Astrocyte of the hippocampus (primary cell): ENCODE measurements at regions not wholly inside any gene's neighbourhood (a gene's known extent, or its start where the extent isn't known, plus 50 kb on each side); places are given as distances from the start of the nearest gene placed in this dataset.
A peak's percentile ranks its signal among the peaks of the same experiment; 100 is the strongest.
"Not testable (repeated sequence)": the region's sequence is repeated elsewhere in the genome, so short reads cannot be mapped to it uniquely, and the experiment has no call there.

ENCODE experiments used
- DNase-seq: peaks from one replicate; pipeline ENCODE4 v3.0.0; 2011; ENCODE audit warnings: low read depth, low spot score

DNA sequence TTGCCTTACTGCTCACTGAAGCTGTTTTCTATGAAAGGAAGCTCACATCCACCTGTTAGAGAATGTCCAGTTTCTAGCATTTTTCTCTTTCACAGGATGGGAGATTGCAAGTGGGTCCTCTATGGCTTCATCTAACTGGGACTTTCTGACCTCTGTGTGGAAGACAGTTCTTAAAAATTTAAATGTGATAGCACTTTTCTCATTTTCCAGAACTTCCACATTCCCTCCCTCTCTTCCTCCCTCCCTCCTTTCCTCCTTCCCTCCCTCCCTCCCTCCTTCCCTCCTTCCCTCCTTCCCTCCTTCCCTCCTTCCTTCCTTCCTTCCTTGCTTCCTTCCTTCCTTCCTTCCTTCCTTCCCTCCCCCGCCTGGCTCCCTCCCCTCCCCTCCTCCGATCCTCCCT, 291.1 kb downstream of the DOK5 start:
- no peak for DNase-seq

DNA sequence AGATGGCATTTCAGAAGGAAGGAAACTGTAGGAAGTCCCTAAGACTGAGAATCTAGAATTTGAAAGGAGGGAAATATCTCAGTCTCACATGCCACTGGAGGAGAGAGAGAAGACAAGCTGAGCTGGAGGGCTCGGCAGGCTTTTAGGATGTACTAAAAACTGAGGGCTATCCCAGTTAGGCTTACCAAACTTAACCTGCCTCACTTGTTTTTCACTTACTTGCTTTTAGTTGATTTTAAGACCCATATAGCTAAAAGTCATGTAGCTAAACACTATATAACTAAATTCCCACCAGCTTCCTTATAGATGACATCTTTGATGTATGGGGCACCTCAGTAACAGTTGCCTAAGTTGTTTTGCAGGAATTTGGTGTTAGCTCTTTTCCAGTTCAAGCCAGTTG, 288.0 kb downstream of the DOK5 start:
- DNase-seq = no peak

GRCh38 chr20:54759589-54759988, 284.2 kb downstream of the DOK5 start:
- DNase-seq = no peak

DNA sequence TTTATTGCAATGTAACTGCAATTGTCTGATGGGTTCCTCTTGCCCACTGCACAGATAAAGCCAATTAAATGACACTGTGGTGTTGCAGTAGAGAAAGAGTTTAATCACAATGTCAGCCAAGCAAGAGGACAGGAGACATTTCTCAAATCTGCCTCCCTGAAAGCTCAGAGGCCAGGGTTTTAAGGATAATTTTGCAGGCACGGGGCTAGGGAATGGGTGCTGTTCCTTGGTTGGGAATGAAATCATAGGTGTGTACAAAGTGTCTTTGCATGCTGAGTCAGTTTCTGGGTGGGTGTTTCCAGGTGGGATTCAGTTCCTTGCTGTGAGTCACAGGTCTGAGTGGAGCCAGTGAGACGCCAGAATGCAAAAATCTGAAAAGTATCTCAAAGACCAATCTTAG, 271.4 kb downstream of the DOK5 start:
- no peak for DNase-seq

DNA sequence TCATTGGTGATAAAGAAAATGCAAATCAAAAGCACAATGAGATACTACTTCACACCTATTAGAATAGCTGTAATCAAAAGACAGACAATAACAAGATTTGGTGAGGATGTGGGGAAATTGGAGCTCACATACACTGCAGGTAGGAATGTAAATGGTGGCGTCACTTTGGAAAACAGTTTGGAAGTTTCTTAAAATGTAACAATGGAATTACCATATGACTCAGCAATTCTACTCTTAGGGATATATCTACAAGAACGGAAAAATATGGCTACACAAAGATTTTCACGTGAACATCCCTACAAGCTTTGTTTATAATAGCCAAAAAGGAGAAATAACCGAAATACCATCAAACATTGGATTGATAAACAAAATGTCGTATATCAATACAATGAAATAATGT, 270.4 kb downstream of the DOK5 start:
- DNase-seq = no peak

DNA sequence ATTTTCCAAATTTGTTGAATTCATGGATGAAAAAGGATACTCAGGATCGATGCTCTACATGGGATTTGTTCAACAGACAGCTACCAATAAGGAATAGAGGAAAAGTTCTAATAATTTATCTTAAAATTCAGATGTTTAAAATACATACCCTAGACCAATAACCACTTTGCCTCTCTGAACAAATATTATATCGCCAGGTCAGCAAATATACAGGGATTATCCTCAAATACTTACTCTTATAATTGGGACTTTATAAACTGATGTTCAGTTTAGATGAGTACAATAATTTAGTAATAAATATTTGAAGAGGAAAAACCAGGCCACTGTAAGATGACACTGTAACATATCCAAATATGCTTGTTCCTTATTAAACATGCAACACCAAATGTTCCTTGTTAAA, 268.7 kb downstream of the DOK5 start:
- no peak for DNase-seq

DNA sequence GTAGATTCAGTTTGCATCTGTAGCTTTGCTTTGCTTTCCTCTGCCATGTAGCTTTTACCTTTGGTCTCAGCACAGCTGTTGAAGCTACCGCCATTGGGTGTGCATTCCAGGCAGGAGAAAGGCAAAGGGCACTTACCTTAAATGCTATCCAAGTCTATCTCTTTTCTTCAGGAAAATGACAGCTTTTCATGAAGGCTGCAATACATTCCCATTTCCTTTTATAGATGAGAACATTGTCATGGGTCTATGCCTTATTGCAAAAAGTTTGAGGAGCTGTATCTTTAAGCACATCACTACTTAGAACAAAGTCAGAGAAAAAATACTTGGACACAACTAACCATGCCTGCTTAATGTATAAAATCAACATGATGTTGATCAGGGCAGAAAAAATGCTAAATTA, 266.8 kb downstream of the DOK5 start:
- DNase-seq = no peak

DNA sequence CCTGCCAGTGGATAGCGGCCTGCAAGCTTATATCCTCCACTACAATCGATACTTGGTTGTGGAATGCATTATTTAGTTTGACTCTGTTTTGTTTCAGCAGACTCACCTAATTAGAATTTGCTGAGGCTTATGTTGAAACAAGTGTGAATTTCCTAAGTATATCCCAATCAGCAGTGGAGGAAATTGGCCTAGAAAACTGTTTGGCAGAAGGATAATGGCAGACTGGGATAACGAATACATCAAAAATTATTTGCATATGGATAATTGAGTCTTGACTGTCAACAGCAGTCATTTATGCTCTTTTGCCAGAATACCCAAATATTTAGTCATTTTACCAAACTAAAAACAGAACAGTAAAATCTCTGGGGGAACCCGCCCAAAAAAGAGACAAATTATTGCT, 261.0 kb downstream of the DOK5 start:
- DNase-seq = no peak

DNA sequence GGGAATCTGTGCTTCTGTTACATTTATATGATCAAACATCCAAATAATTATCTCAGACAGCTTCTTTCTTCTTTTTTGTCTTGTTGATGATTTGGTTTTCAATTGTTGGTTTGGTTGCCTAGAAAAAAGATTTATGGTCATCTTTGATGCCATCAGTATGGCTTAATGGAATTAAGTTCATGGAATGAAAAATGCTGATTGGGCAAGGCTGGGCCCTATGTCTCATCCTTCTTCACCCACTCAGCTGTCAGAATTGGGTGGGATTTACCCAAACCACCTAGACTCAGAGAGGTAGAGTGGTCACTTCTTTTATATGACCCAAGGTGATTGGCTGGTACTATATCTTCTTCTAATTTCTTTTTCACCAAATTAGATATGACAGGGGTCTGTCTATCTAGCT, 258.3 kb downstream of the DOK5 start:
- no peak for DNase-seq

DNA sequence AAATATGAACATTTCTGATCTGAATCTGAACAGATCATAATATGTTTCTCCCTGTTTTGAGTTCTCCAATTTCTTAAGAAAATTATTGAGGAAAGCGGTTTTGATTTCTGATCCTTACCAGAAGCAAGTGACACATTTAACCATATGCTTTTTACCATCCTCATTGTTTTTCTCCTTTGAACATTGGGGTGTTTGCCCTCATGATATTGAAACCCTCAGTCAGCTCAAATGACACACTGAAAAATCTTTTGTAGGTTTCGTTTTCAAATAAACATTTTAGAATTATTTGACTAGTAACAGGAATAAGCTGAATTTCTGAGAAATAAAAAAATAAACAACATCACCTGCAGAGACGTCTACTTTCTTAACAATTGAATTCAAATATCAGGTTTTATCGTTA, 252.1 kb downstream of the DOK5 start:
- no peak for DNase-seq

DNA sequence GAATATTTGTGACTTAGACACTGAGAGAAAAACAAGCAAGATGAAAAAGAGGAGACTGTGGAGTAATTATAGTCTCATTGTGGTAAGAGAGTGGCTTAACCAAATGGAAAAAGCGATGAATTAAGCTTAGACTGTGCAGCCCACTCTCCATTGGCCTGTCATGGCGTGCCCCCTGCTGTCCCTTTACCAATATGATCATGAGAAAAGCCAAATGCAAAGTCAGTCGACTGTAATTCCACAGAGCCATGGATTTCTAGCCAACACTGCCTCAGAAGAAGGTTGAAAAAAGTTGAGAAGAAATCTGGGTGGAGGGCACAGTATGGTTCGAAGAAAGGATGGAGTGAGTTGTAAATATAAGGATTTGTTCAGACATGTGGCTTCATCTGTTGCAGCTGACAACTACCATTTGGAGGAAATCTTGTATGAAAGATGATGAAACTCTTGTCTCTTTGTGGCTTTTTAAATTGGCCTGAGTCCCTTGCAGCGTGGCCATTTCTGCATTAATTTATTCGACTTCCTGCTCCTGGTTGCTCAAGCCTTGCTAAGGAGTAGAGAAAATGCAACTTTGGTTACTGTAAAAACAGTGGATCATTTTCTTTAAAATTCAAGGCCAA, 251.4 kb downstream of the DOK5 start:
- DNase-seq = no peak

- DNase-seq = not testable (repeated sequence)
These were observed 249.9 kb downstream of the DOK5 start for GRCh38 chr20:54725266-54725665.

GRCh38 chr20:54723723-54724122, 248.3 kb downstream of the DOK5 start:
- DNase-seq = no peak

- DNase-seq = peak; percentile 22
These were observed 242.6 kb downstream of the DOK5 start for GRCh38 chr20:54717983-54718382.

- DNase-seq = no peak
These were observed 241.4 kb downstream of the DOK5 start for GRCh38 chr20:54716790-54717189.

DNA sequence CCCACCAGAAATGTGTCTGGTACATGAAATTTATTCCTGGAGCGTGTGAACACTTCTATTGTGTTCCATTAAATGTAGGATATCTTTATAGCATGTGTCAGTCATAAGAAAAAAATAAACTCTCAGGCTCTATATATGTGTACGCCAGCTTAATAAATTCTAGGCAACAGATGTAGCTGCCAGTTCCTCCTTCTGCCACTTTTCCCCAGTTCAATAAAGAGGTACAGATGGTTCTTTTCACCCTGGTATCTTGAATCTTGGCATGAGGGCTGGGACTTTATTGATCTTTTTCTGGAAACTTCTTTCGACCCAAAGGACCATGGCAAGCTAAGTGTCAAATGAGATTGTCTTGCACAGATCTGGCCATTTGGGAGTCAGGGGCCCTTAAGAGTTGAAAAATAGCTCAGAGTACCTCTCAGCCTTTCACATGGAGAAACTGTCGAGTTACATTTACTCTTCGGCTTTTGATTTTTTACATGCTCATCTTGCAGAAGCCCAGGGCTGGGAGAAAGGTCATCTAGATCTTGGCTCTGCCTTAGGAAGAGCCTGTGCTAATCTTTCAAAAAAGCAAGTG, 240.9 kb downstream of the DOK5 start:
- no peak for DNase-seq

GRCh38 chr20:54714817-54715216, 239.4 kb downstream of the DOK5 start:
- no peak for DNase-seq

DNA sequence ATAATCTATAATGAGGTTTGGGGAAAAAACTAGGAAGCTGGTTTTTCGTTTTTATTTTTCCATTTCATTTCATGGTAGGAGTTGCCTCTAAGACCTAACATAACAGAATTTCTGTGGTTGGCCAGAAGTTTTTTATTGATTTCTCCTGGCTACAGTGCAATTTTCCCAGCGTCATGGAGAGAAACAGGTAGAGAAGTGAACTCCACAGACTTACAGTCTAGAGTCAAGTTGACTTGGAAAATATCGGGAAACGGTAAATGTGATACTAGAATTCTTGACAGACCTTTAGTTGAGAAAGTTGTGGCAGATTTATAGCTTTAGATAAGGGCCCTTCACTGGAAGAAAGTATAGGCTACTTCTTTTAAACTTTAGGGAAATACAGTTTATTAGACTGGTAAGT, 238.3 kb downstream of the DOK5 start:
- DNase-seq = no peak

DNA sequence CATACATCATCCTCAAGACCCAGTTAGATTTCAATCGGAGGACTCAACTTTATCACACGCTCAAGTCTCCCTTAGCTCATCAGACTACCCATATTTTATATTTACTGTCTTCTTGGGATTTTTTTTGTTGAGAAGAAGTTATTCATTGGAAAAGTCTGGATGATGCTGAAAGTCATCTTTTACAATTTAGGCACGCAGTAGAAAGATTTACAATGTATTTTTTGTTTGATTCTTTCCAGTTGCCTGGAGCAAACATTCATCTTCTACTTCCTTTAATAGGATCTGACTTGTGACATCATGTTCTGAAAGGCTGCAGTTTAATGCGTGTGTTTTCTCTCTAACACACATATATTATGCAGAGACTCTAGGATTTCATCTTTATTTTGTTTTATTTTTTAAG, 235.7 kb downstream of the DOK5 start:
- DNase-seq = no peak

DNA sequence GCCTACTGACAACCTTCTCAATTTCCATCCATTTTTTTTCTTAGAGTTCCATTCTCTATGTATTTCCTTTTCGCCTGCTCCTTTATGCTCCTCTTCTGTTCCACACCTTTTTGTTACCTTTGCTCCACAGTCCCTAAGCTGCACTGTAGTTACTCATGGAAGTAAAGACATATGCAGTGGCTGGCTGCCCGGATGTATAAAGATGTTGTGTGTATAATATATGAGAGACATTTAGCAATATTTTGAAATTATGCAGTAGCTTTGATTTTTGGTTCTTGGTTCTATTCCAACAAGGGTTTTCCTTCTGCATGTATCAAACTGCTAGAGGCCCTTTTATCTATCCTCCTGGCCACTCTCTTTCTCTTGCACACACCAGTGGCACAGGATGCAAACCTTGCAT, 234.9 kb downstream of the DOK5 start:
- DNase-seq = no peak

- DNase-seq = no peak
These were observed 232.8 kb downstream of the DOK5 start for GRCh38 chr20:54708229-54708628.

DNA sequence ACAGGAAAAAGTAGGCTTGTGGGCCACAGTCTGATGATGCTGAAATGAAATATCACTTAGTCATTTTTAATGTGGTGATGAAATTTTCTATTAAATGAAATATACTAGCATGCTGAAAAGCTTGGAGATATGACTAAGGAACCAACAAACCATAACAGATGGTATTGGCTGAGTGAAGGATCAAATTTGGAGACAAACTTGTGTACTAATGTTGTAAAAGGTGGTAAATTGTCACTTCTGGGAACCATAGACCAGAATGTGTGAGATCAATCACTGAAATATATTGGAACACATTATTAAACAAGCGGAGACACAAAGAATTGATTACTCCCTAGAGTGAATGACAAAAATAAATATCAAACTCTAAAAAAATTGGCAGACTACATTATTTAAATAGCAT, 232.4 kb downstream of the DOK5 start:
- no peak for DNase-seq

- no peak for DNase-seq
These were observed 231.2 kb downstream of the DOK5 start for GRCh38 chr20:54706581-54706980.

DNA sequence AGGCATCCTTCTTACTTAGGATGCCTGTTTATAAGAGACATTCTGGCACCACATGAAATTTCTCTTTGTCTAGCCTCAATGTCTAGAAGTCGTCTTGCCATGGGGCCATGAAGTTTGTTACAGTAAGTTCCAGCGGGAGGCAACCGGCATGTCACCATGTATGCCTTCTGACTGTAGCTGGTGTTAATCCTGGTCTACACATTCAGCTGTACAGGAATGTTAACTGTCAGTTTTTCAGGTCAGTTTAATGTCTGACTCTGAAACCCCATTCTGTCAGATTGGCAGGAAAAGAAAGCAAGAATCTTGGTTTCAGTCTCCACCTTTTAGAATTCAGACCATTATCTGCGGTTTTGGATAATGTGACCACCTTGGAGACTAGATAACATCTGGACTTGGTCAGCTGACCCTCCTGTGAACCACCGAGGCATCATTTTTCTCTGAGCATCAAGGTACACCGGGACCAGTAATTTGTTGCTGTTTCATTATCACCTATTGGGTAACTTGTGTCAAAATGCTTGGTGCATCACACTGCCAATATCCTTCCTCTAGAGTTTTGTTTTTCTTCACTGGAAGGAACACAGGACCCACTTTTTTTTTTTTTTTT, 228.7 kb downstream of the DOK5 start:
- no peak for DNase-seq
